Hepatocyte (in vitro differentiated cells): ENCODE measurements at regions not wholly inside any gene's neighbourhood (a gene's known extent, or its start where the extent isn't known, plus 50 kb on each side); places are given as distances from the start of the nearest gene placed in this dataset.
A peak's percentile ranks its signal among the peaks of the same experiment; 100 is the strongest.

Experiments
- DNase-seq: peaks from one replicate; pipeline ENCODE4 v3.0.0-alpha.2; 2016; ENCODE audit warnings: low spot score
- H2AFZ ChIP-seq: fragments of 200-600 bp; sonication (generic); 2 replicates; pipeline ENCODE4 v1.6.0; 2016; ENCODE audit warnings: antibody characterized with exemption, mild to moderate bottlenecking
- H3K27ac ChIP-seq: fragments of 200-600 bp; sonication (generic); 2 replicates; pipeline ENCODE4 v1.5.1; 2016; ENCODE audit warnings: mild to moderate bottlenecking
- H3K27me3 ChIP-seq: fragments of 200-600 bp; sonication (generic); 2 replicates; pipeline ENCODE4 v1.6.1; 2016
- H3K36me3 ChIP-seq: fragments of 200-600 bp; sonication (generic); replicated peaks from 2 replicates; pipeline ENCODE4 v1.5.1; 2016; ENCODE audit warnings: low read depth; ENCODE audit not compliant: insufficient read depth
- H3K4me1 ChIP-seq: fragments of 200-600 bp; sonication (generic); 2 replicates; pipeline ENCODE4 v1.5.1; 2016; ENCODE audit warnings: mild to moderate bottlenecking, moderate library complexity; ENCODE audit not compliant: insufficient read depth
- H3K4me2 ChIP-seq: fragments of 200-600 bp; sonication (generic); 2 replicates; pipeline ENCODE4 v1.6.0; 2016
- H3K4me3 ChIP-seq: fragments of 200-600 bp; sonication (generic); 2 replicates; pipeline ENCODE4 v1.5.1; 2016; ENCODE audit warnings: mild to moderate bottlenecking
- H3K79me2 ChIP-seq: fragments of 200-600 bp; sonication (generic); 2 replicates; pipeline ENCODE4 v1.6.0; 2017; ENCODE audit warnings: mild to moderate bottlenecking
- H3K9me2 ChIP-seq: fragments of 200-600 bp; sonication (generic); replicated peaks from 2 replicates; pipeline ENCODE4 v1.6.0; 2017; ENCODE audit warnings: mild to moderate bottlenecking; ENCODE audit not compliant: insufficient read depth
- H3K9me3 ChIP-seq: fragments of 200-600 bp; sonication (generic); 2 replicates; pipeline ENCODE4 v1.5.1; 2016; ENCODE audit warnings: low read depth, mild to moderate bottlenecking
- H4K20me1 ChIP-seq: fragments of 200-600 bp; sonication (generic); 2 replicates; pipeline ENCODE4 v1.6.0; 2016; ENCODE audit warnings: mild to moderate bottlenecking; ENCODE audit not compliant: insufficient read depth, poor library complexity, severe bottlenecking
- EZH2 ChIP-seq: fragments of 200-600 bp; sonication (generic); IDR thresholded peaks from 2 replicates; pipeline ENCODE4 v1.6.1; 2016; ENCODE audit warnings: antibody characterized with exemption, mild to moderate bottlenecking, borderline replicate concordance
- EZH2phosphoT487 ChIP-seq: fragments of 200-600 bp; sonication (generic); IDR thresholded peaks from one replicate; pipeline ENCODE4 v1.6.1; 2018; ENCODE audit warnings: antibody characterized with exemption, mild to moderate bottlenecking, low read depth, moderate library complexity; ENCODE audit not compliant: unreplicated experiment, severe bottlenecking
- WGBS: methylation state at CpG from one replicate; pipeline ENCODE4 v1.1.6; 2016; ENCODE audit warnings: low lambda C conversion rate; ENCODE audit errors: missing lambda C conversion rate; 5-methylcytosine and 5-hydroxymethylcytosine counted together
- TF ChIP-seq, protein P1 (sequence below): fragments of 200-600 bp; sonication (generic); IDR thresholded peaks from 2 replicates; pipeline ENCODE4 v1.5.1; 2016; ENCODE audit warnings: antibody characterized with exemption, mild to moderate bottlenecking; ENCODE audit not compliant: poor library complexity

DNA sequence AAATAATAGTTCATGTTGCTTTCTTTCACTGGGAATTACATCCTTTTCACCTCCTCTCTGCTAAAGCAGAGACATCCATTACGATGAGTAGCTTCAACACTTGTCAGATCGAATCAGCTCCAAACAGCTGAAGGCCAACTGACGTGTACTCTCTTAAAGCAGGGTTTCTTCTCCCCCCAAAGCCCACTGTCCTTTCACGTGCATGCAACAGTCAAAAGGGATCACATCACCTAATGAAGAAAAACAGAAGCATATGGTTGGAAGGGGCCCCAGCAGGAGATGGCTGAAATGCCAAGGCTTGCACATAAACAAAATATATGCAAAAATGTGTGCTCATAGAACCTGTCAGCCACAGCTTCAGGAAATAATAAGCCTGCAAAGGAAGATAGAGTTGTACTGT lies 421.6 kb downstream of the ANXA1 start:
- no peaks in the 10 kb centered on the region for H3K9me3 ChIP-seq
- no peaks in the 10 kb centered on the region for H3K4me1 ChIP-seq
- no peaks in the 10 kb centered on the region for H4K20me1 ChIP-seq
- no peaks in the 10 kb centered on the region for H3K27me3 ChIP-seq
- no peaks in the 10 kb centered on the region for H3K79me2 ChIP-seq
- H3K4me3 ChIP-seq: no peak overlapping the region
- no peak for DNase-seq
- no peak overlapping the region for H3K4me2 ChIP-seq
- no peak overlapping the region for H3K27ac ChIP-seq
- no peaks in the 10 kb centered on the region for H3K36me3 ChIP-seq
- TF ChIP-seq EZH2 (no peak), EZH2phosphoT487 (no peak)
- TF ChIP-seq, protein P1, sequence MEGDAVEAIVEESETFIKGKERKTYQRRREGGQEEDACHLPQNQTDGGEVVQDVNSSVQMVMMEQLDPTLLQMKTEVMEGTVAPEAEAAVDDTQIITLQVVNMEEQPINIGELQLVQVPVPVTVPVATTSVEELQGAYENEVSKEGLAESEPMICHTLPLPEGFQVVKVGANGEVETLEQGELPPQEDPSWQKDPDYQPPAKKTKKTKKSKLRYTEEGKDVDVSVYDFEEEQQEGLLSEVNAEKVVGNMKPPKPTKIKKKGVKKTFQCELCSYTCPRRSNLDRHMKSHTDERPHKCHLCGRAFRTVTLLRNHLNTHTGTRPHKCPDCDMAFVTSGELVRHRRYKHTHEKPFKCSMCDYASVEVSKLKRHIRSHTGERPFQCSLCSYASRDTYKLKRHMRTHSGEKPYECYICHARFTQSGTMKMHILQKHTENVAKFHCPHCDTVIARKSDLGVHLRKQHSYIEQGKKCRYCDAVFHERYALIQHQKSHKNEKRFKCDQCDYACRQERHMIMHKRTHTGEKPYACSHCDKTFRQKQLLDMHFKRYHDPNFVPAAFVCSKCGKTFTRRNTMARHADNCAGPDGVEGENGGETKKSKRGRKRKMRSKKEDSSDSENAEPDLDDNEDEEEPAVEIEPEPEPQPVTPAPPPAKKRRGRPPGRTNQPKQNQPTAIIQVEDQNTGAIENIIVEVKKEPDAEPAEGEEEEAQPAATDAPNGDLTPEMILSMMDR: no peak
- no peak overlapping the region for H2AFZ ChIP-seq
- no peaks in the 10 kb centered on the region for H3K9me2 ChIP-seq
- 57% methylated on average over 4 of the region's 4 CpGs for WGBS

DNA sequence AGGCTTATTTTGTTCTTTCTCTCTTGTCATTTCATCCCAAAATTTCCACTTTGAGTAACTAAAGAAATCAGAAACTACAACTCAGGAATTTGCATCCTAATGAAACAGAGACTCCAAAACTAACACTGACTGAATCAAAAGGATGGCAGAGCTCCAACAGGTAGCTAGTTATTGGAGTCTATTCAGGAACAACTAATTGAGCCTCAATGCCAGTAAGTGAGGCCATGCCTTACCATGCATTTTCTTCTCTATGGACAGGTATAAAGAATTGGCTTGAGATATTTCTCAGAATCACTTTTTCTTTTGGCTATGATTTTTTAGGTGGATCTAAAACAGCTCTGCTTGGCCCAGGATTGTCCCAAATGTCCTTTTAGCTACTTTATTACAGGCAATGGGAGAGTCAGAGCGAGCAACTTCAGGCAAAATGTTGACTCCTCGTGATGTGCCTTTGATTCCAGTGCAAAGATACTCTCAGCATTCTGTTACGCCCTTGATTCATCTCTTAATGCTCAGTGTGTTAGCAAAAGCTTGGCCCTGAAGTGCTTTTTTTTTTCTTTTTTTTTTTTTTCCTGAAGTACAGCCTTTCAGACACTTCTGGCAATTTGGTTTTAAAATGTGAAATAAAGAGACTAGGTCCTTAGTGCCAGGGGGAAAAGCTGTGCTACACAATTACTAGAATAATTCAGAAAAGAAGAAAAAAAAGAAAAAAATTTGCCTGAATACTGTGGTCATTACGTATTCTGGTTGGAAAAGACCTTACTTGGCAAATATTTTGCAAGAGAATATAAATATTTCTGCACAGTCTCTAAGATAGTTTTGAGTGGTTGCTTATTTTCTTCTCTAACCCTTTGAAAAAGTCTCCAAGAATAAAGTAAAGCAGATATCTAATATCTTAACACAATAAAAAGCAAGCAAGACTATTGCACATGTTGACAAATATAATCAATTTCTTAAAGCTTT lies 423.7 kb downstream of the ANXA1 start:
- no peaks in the 10 kb centered on the region for H3K27me3 ChIP-seq
- WGBS: 86% methylated on average over 4 of the region's 4 CpGs
- no peak overlapping the region for H2AFZ ChIP-seq
- no peaks in the 10 kb centered on the region for H3K9me3 ChIP-seq
- no peaks in the 10 kb centered on the region for H3K4me1 ChIP-seq
- TF ChIP-seq, protein P1: no peak
- TF ChIP-seq EZH2phosphoT487: no peak
- TF ChIP-seq EZH2: no peak
- H3K79me2 ChIP-seq: no peaks in the 10 kb centered on the region
- no peak for DNase-seq
- H4K20me1 ChIP-seq: no peaks in the 10 kb centered on the region
- no peaks in the 10 kb centered on the region for H3K36me3 ChIP-seq
- H3K27ac ChIP-seq: no peak overlapping the region
- no peaks in the 10 kb centered on the region for H3K9me2 ChIP-seq
- no peak overlapping the region for H3K4me2 ChIP-seq
- no peak overlapping the region for H3K4me3 ChIP-seq

DNA sequence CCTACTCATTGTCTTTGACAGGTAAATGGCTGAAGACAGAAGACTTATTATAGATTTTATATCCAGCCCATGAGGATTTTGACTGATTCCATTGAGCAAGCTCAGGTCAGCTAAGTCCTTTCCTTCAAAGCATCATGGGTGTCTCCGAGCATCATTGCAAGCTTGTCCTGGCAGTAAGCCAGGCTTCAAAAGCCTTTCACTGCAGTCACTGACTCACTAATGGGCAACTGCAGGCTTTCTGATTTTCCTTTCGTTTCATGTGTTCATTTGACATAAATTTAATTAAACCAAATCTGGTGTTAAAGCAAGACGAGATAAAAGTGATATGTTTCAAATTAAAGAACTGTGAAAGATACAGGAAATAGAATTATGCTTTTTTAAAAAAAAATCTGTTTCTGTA lies 426.2 kb downstream of the ANXA1 start:
- Histone ChIP-seq H3K4me1 (no peaks in the 10 kb centered on the region), H3K4me3 (no peak overlapping the region), H3K27ac (no peak overlapping the region), H2AFZ (no peak overlapping the region), H3K9me2 (no peaks in the 10 kb centered on the region), H3K79me2 (no peaks in the 10 kb centered on the region), H3K9me3 (no peaks in the 10 kb centered on the region), H3K4me2 (no peak overlapping the region), H4K20me1 (no peaks in the 10 kb centered on the region), H3K27me3 (no peaks in the 10 kb centered on the region), H3K36me3 (no peaks in the 10 kb centered on the region)
- TF ChIP-seq, protein P1: no peak
- TF ChIP-seq EZH2phosphoT487 (no peak), EZH2 (no peak)
- WGBS: 67% methylated on average over 3 of the region's 3 CpGs
- peak; percentile 36 for DNase-seq
